ENCODE measurements at regions not wholly inside any gene's neighbourhood (a gene's known extent, or its start where the extent isn't known, plus 50 kb on each side); places are given as distances from the start of the nearest gene placed in this dataset.

DNA sequence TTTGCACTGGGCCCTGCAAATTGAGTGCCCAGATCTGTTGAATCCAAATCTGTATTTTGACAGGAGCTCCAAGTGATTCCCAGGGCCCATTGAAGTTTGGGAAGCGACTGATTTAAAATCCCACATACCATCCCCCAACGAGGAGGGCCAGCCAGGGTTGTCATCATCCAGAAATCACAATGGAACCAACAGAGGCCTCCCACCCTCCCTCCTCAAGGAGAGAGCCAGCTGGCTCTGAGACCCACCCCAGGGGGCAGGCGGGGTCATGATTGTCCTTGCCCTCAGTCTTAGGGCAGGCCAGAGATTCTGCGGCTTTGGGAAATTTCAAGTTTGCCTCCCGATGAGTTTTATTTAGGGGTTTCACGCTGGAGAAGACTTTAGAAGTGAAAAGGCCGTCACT is 358.2 kb downstream of the MN1 start:
- DNase-seq (ENCODE audit: low read depth in 4 of 4, low spot score in 2 of 4) = no peak

DNA sequence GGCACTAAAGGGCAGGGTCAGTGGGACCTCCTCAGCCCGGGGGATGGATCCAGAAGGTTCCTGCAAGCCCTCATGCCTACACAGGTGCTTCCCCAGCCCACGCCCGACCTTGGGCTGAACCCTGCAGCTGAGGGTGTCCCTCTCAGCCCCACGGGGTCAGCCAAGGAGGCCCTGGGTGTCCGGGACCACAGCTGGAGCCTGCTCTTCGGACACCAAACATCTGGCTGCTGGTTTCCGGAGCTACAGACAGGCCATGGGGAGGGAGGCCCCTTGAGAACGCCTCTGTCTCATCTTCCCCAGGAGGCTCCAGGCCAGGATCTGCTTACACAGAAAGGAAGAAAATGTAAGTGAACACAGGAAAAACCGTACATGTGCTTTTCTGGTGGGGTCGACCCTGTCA is 355.7 kb downstream of the MN1 start:
- DNase-seq (ENCODE audit: low read depth in 4 of 4, low spot score in 2 of 4) = no peak

DNA sequence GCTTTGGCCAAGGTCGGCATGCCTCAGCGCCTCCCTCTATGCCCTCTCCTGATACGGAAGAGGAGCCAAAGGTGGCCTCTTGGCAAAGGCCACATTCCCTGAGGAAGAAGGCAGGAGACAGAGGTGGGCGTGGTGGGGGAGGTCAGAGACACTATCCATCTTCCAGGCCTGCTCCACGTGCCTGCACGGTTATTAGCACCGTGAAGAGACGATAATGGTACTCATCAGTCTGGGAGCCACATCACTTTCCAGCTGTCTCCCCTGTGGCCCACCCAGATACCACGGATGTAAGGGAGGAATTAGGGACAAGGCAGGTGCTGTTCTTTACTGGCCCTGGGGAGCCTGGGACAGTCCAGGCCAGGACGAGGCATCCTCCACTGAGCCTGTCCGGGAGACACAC is 354.3 kb downstream of the MN1 start:
- DNase-seq (ENCODE audit: low read depth in 4 of 4, low spot score in 2 of 4) = no peak

DNA sequence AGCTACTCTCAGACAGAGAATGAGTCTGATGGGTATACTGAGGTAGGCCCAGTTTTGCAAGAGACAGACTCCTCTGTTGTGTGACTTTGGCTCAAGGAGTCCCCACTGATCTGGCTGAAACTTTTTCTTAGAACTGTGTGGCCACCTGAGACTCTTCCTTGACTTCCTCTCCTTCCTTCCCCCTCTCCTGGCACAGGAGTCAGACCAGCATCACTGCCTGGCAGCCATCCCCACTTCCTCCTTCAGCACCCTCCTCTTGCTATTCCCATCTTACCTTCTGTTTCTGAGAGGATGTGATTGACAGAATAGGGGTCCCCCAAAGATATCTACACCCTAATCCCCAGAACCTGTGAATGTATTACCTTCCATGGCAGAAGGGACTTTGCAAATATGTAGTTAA is 351.1 kb downstream of the MN1 start:
- DNase-seq (ENCODE audit: low read depth in 4 of 4, low spot score in 2 of 4) = no peak

DNA sequence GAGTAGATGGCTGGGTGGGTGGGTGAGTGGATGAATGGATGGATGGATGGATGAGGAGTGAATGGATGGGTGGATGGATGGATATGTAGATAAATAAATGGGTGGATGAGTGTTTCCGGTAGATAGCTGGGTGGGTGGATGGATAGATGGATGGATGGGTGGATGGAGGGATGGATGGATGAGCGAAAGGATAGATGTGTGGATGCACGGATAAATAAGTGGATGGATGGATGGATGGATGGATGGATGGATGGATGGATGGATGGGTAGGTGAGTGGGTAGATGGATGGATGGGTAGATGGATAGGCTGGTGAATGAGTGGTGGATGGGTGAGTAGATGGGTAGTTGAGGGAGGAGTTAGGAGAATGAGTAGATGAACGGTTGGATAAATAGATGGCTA is 349.3 kb downstream of the MN1 start:
- DNase-seq (ENCODE audit: low read depth in 4 of 4, low spot score in 2 of 4) = no peak

DNA sequence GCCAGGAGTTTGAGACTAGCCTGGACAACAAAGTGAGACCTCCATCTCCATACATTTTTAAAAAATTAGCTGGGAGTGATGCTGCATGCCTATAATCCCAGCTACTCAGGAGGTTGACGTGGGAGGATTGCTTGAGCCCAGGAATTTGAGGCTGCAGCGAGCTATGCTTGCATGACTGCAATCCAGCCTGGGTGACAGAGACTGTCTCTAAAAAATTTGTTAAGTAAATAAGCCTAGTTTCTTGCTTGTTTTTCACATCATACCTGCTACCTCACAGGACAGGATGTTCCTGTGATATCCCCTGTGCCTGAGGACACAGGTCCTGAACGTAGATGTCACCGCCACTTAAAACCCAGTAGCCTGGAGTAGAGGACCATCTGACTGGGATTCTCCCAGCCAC is 348.6 kb downstream of the MN1 start:
- no peak for DNase-seq (ENCODE audit: low read depth in 4 of 4, low spot score in 2 of 4)

DNA sequence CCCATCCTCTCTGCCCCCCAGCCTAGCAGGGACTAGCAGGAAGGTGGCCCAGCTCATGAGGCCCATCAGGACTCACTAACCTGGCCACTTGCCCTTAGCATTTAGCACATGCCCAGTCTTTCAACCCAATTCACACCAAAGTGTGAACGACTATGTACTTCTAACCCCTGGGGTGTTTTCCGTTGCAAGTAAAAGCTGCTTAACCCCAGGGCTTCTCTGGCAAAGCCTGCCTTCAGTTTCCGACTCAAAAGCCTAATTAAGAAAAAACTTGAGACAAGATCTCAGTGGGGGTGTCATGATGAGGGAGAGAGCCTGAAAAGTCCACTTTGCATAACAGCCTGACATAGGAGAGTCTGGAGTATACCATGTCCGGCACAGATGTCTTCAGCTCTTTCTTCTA is 347.8 kb downstream of the MN1 start:
- no peak for DNase-seq (ENCODE audit: low read depth in 4 of 4, low spot score in 2 of 4)

DNA sequence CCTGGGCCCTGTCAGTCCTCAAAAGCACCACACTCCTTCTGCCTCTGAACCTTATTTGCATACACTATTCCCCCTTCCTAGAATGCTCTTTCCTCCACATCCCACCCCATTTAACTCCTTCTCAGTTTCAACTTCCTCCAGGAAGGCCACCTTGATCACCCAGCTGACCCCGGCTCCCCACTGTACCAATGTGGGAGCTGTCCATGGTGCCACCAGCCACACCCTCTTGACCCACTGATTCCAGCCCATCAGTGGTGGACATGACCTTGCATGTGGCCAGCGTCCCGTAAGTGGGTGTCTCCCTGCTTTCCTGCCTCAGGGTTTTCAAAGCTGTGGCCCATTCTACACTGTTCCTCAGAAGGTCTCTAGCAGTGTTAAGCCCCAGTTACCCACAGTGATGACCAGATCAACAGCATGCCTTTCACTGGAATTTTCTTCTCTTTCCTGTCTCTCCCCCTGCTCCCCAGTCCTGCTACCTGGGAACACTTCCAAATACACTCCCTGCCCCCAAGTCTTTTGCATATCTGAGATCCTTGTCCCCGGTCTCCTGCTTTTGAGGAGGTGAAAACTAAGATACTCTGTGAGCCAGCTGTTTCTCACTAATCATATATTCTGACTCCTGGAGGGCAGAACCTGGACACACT is 346.6 kb downstream of the MN1 start:
- DNase-seq (ENCODE audit: low read depth in 4 of 4, low spot score in 2 of 4) = no peak

DNA sequence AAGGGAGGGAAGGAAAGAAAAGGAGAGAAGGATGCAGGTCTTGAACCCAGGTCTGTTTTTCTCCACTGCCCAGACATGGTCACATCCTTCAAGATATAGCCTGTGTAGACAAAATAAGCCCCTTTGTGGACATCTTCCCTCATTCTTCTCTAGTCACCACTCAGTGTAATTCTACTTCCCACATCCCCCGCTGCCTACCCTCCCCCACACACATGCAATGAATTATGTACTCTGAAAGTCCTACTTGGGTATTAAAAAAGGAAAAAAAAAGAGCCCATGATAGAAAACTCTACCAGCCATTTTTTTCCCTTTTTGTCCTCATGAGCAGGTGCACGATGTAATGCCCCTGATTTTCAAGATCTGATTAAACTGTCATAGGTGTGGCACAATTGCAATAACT is 346.0 kb downstream of the MN1 start:
- no peak for DNase-seq (ENCODE audit: low read depth in 4 of 4, low spot score in 2 of 4)

DNA sequence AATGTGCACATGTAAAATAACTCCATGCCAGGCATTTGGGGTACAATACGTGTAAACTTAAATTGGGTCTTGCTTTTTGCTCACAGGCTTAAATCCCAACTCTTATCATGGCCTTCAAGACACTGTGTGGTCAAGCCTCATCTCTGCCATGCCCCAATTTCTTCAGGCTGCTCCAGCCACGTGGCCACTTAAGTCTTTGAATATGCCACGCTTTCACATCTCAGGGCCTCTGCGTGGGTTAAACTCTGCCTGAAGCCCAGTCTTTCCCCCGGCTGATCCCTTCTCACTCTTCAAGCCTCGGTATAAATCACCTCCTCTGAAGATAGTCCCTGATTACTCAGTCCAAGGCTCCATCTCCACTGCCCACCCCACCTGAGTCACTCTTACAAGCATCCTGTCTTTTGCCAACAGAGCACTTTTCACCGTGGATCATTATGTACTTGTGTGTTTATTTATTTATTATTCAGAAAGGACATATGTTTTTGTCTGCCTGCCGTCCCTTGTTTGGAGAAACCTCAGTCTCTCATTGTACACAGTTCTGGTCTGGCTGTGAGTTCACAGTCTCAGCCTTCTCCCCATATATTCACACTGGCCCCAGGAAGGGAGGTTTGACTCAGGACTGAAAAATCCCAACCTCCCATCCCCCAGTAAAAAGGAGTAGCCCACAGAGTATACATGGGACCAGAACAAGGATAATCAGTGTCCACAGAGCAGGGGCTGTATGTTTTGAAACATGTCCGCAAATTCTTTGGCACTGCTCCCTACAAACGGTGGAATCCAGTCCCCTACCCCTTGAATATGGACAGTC is 344.7 kb downstream of the MN1 start:
- no peak for DNase-seq (ENCODE audit: low read depth in 4 of 4, low spot score in 2 of 4)

DNA sequence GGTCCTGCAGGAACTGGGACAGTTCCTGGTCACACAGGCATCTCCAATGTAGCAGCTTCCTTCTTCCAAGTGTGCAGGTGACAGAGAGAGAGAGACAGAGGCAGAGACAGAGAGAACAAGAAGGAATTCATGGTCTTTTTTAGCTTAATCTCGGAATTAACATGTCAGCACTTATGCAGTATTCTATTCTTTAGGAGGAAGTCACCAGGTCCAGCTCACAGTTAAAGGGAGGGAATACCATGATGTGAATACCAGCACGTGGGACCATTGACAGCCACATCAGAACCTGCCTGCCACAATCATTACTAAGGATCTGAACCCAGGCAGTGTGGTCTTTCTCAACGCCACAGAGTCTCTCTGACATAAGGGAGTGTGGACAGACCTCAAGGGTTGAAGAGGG is 341.6 kb downstream of the MN1 start:
- no peak for DNase-seq (ENCODE audit: low read depth in 4 of 4, low spot score in 2 of 4)

DNA sequence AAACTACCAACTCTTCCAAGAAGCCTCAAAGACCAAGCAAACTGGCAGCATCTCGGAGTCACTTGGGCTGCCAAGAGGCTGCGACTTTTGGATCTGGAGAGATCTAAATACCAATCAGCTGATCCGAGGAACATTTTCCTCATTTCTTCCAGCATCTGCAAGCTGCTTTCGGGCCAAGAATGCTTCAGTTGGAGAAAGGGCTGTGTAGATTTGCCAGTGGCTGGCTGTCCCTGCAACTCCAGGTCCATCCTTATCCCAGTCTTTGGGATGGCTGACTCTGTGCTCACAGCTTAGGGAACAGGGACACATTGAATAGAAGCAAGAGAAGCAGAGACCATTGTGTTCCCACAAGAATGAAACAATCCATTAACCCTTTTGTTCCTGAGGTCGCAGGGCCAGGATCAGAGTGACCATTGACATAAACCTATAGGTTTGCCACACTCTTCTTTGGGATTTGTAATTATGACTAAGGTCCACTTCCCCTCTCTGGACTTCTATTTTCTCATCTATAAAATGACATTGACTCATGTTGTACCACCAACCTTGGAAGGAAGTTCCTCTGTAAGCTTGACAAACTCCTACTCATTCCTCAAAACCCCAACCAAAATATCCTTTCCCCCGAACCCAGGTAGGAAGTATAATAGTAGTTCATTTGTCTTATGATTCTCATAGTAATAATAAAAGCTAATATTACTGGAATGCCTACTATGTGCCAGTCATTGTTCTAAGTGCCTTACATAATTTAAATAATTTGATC is 340.8 kb downstream of the MN1 start:
- no peak for DNase-seq (ENCODE audit: low read depth in 4 of 4, low spot score in 2 of 4)

DNA sequence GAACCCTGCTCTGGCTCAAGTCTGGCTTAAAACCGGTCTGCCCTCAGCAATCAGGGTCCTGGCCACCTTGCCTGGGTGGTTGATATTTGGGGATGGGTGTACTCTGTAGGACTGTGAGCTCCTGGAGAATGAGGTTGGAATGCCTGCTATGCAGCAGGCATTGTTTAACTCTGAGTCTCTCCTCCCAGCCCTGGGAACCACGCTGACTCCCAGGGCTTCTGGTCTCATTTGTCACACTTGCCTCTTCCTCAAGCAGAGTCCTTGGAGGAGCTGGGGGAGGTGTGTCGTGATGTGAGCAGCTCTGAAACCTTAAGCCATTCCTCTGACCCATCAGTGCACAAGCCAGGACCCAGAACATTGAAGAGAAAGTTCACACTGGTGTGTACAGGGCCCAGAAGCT is 340.1 kb downstream of the MN1 start:
- no peak for DNase-seq (ENCODE audit: low read depth in 4 of 4, low spot score in 2 of 4)

DNA sequence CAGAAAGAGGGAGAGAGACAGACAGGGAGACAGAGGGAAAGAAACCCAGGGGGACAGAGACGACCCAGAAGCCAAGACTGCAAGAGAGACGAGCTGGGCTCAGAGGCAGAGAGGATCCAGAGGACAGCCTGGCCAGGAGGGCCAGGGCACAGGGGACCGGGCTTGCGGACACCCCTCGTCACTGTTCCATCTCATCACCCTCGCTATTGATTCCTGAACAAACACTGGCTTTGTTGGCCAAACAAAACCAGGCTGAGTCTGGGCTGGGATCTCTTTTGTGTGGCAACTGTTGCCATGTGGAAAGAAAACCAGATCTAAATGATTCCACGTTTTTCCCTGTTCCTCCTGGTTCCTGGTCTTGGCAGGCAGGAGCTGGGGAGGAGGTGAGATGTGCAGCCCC is 339.4 kb downstream of the MN1 start:
- DNase-seq (ENCODE audit: low read depth in 4 of 4, low spot score in 2 of 4) = no peak

DNA sequence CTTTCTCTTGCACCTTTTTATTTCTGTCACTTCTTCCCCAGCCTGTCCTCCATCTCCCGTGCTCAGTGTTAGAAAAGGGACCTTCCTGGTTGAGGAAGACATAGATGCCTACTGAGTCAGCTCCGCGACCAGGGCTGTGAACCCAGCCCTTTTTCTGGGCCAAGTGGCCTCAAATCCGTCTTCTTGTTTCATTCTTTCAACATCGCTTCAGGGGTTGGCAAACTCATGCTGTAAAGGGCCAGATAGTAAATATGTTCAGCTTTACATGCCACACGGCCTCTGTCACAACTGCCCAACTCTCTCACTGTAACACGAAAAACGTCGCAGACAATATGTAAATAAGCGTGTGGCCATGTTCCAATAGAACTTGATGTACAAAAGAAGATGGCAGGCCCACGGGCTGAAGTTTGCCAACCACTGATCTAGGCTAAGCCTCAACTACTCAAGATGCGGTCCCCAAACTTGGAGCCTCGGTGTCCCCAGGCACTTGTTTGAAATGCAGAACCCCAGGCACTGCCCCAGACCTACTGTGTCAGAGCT is 338.4 kb downstream of the MN1 start:
- no peak for DNase-seq (ENCODE audit: low read depth in 4 of 4, low spot score in 2 of 4)

DNA sequence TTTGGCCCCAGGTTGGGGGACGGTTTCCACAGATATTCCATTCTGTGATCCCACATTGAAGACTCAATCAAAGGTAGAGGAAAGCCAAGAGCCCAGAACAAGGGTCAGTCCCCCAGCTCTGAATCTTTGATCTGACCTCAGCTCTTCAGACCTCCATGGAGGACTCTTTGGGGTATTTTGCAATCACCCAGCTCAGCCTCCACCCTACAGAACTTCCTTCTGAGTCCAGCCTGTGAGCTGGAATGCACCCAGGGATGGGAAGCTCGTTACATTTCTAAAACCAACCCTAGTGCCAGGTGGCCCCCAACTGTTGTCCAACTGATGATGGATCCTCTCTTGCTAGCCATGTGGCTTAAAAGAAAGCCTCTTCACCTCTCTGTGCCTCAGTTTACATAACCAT is 335.3 kb downstream of the MN1 start:
- DNase-seq (ENCODE audit: low read depth in 4 of 4, low spot score in 2 of 4) = no peak

DNA sequence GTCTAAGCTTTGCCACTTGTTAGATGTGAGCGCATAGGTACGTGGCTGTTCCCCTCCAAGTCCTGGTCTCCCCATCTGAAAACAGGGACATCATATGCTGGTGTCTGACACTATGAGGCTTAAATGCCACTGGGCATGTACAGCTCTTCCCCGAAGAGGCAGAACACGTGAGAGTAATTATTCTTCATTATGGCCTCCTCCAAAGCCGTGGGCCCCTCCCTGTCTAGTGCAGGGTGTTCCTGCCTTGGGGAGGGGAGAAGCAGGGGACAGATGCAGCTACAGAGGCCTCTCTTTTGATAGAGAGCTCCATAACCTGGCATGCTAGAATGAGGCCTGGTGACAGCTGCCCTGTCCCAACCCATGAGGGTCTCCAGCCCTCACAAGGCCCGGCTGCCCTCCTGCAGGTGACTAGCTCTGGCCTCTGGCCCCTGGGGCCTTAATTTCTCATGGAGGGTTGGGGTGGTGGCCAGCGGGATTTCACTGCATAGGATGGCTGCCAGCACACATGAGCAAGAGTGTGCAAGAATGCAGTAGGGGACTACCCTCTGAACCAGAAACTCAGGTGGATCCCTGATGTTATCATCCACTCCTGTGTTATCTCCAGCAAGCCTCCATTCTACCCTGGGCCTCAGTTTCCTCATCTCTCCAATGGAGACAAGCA is 334.6 kb downstream of the MN1 start:
- DNase-seq (ENCODE audit: low read depth in 4 of 4, low spot score in 2 of 4) = no peak

DNA sequence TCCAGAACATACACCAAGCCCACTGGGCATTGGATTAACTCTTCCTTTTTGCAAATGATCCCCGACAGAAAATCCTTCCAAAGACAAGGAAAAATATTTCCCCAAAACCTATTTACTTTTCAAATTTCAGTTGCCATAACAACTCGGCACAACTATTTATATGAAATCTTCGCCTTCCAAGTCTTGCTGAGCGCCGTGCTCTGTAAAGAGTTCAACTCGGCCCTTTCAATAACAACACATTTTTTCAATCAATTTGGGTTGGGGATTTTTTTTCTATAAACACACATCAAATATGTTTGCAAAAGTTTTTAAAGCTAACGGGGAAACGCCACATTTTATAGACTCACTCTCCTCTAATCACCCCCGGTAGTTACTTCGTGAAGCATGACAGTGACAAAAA is 333.8 kb downstream of the MN1 start:
- no peak for DNase-seq (ENCODE audit: low read depth in 4 of 4, low spot score in 2 of 4)

DNA sequence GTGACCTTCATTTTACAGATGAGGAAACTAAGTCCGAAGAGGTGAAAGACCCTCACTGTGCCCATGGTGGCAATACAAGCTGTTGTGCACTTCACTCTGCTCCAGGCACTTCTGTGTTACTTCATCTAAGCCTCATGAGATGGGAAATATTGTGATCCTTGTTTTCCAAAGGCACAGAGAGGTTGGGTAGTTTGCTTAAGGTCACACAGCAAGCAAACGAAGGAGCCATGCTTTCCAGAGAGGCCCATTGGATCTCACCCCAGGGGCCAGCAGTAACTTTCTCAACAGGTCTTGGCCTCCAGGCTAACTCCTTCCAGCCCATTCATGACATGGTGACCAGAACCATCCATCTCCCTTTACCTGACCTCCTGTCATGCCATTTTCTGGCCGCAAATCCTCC is 332.8 kb downstream of the MN1 start:
- no peak for DNase-seq (ENCODE audit: low read depth in 4 of 4, low spot score in 2 of 4)

DNA sequence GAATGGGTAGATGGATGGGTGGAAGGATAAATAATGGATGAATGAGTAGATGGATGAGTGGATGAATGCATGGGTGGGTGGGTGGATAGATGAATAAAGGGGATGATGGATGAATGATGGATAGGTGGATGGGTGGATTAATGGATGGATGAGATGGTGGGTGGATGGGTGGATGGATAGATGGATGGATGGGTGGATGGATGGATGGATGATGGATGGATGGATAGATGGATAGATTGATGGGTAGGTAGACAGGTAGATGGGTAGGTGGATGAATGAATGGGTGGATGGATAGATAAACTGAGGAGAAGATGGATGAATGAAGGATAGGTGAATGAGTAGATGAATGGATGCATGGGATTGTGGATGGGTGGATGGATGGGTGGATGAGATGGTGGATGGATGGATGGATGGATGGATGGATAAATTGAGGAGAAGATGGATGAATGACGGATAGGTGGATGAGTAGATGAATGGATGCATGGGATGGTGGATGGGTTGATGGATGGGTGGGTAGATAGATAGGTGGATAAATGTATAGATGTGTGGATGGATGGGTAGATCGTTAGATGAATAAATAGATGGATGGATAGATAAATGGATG is 331.3 kb downstream of the MN1 start:
- no peak for DNase-seq (ENCODE audit: low read depth in 4 of 4, low spot score in 2 of 4)

DNA sequence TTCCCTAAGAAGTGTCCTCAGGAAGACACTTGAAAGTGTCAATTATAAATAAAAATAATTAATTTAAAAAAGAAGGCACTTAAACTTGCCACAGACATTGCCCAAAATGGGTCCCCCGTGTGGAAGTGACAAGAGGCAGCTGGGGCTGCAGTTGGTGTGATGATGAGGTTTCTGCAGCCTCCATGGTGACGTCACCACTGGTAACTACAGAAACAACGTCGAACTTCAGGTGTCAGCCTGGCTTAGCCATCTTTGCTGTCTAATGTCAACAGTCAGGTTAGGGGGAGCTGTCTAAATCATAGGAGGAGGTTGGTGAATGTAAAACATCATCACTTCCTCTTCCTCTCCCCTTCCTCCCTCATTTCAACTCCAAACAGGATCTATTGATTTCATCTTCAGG is 328.6 kb downstream of the MN1 start:
- no peak for DNase-seq (ENCODE audit: low read depth in 4 of 4, low spot score in 2 of 4)

Data from left renal cortex interstitium (tissue), 4 donors.